Heart left ventricle (tissue), 16 donors: ENCODE measurements at regions not wholly inside any gene's neighbourhood (a gene's known extent, or its start where the extent isn't known, plus 50 kb on each side); places are given as distances from the start of the nearest gene placed in this dataset.

Experiments used
- ATAC-seq, 4 donors: fragments of 200-7000 bp; cut with Tn5 transposase; one replicate each; pipeline ENCODE4 v1.9.1; 2020 to 2022; ENCODE audit warnings: moderate library complexity in 4 of 4, mild to moderate bottlenecking in 3 of 4, moderate number of reproducible peaks in 1 of 4
- DNase-seq, 5 donors: peaks; one replicate each; pipeline ENCODE4 v3.0.0-alpha.2; 2020
- H3K27ac ChIP-seq, 12 donors: fragments of 200-600 bp; sonication (generic) in 4 of 12; one replicate each; pipeline versions ENCODE4 v1.5.0 to v1.8.0; 2016 to 2022; ENCODE audit warnings: mild to moderate bottlenecking in 2 of 12
- H3K27me3 ChIP-seq, 9 donors: fragments of 200-600 bp; sonication (generic) in 2 of 9; one replicate each; pipeline versions ENCODE4 v1.5.1 to v1.8.0; 2016 to 2022; ENCODE audit warnings: mild to moderate bottlenecking in 3 of 9
- H3K36me3 ChIP-seq, 9 donors: fragments of 200-600 bp; sonication (generic) in 2 of 9; one replicate each; pipeline versions ENCODE4 v1.5.0 to v1.8.0; 2018 to 2022; ENCODE audit warnings: mild to moderate bottlenecking in 2 of 9
- H3K4me1 ChIP-seq, 12 donors: fragments of 200-600 bp; sonication (generic) in 4 of 12; one replicate each; pipeline versions ENCODE4 v1.5.0 to v1.8.0; 2016 to 2022; ENCODE audit warnings: mild to moderate bottlenecking in 3 of 12
- H3K4me3 ChIP-seq, 12 donors: fragments of 200-600 bp; sonication (generic) in 4 of 12; one replicate each; pipeline versions ENCODE4 v1.5.0 to v1.8.0; 2017 to 2022; ENCODE audit warnings: mild to moderate bottlenecking in 9 of 12, moderate library complexity in 4 of 12
- H3K9me3 ChIP-seq, 12 donors: fragments of 200-600 bp; sonication (generic) in 4 of 12; one replicate each; pipeline versions ENCODE4 v1.5.0 to v1.8.0; 2016 to 2022; ENCODE audit warnings: mild to moderate bottlenecking in 1 of 12
- POLR2A ChIP-seq, 2 donors: fragments of 450-650 bp; IDR thresholded peaks; one replicate each; pipeline ENCODE4 v1.6.1; 2017; ENCODE audit warnings: antibody characterized with exemption in 2 of 2, mild to moderate bottlenecking in 2 of 2, moderate library complexity in 2 of 2
- WGBS, 4 donors: extraction: QIAGEN DNeasy Blood & Tissue Kit in 2 of 4; methylation state at CpG; one replicate each; pipeline versions ENCODE4 v1.1.5 to v1.1.7; 2013 to 2018; 5-methylcytosine and 5-hydroxymethylcytosine counted together
- intact Hi-C, 10 donors: fragments of 100-400 bp; cut with DNase I; formaldehyde crosslinking; loops; one replicate each; pipeline versions ENCODE4 v1.11.1 to v1.14.2; 2022
- TF ChIP-seq, protein P1 (sequence below), 12 donors: fragments of 200-600 bp; sonication (generic) in 4 of 12; IDR thresholded peaks; one replicate each; pipeline versions ENCODE4 v1.5.0 to v1.8.0; 2018 to 2022; ENCODE audit warnings: antibody characterized with exemption in 12 of 12, mild to moderate bottlenecking in 5 of 12
- donor health status: ischemic (EF 13 %, LVEDD 7.1; RV severe dilation, severe dysfunction).
- donor health status: healthy with polysubstance abuse.
- donor health status: DM: no; HTN: yes; CAD: no.
- donor health status: DM: no; HTN: no; CAD: no.
- donor health status: ischemic (EF 25% LVEDD 6.9; RV normal size, moderate dysfunction).
- donor health status: ischemic (EF 25% LVEDD 5.7; RV mildly dilated, moderate dysfunction).
- donor health status: healthy.
- donor health status: DM: yes; HTN: yes; CAD: no.
- donor health status: ischemic (EF 35%, LVEDD 5.7; RV mildly dilated, moderate dysfunction).
- donor health status: nonischemic (EF 11% LVEDD 7.7; RV severe dilation, severe dysfunction).
- donor health status: DM: yes; HTN: yes; CAD: no.
- donor health status: PGD.
- donor health status: ischemic (EF 29% LVEDD 5.4; RV normal size, mild dysfunction).
- donor health status: nonischemic (EF 23%, LVEDD 6.1; RV moderate dilation, normal function).

- Histone ChIP-seq H3K9me3 (no peaks in the 10 kb centered on the region), H3K27me3 (peaks cover 0 to 18% (median 0%) of the 10 kb centered on the region in 9 donors), H3K4me3 (no peak overlapping the region), H3K4me1 (peaks cover 0 to 12% (median 5%) of the 10 kb centered on the region in 12 donors), H3K27ac (no peak overlapping the region), H3K36me3 (no peaks in the 10 kb centered on the region)
- intact Hi-C loops = no loop called here
- TF ChIP-seq, protein P1, sequence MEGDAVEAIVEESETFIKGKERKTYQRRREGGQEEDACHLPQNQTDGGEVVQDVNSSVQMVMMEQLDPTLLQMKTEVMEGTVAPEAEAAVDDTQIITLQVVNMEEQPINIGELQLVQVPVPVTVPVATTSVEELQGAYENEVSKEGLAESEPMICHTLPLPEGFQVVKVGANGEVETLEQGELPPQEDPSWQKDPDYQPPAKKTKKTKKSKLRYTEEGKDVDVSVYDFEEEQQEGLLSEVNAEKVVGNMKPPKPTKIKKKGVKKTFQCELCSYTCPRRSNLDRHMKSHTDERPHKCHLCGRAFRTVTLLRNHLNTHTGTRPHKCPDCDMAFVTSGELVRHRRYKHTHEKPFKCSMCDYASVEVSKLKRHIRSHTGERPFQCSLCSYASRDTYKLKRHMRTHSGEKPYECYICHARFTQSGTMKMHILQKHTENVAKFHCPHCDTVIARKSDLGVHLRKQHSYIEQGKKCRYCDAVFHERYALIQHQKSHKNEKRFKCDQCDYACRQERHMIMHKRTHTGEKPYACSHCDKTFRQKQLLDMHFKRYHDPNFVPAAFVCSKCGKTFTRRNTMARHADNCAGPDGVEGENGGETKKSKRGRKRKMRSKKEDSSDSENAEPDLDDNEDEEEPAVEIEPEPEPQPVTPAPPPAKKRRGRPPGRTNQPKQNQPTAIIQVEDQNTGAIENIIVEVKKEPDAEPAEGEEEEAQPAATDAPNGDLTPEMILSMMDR (IDR thresholded peaks at IDR 0.05) = no peak
- TF ChIP-seq POLR2A (IDR thresholded peaks at IDR 0.05) = no peak
- WGBS, 4 donors = 67 to 70% (median 68%) methylated on average over 6 of the region's 6 CpGs
- DNase-seq (no peak), ATAC-seq (no peak)
Observed at GRCh38 chr1:17935230-17935629, 172.4 kb upstream of the IGSF21 start.

DNA sequence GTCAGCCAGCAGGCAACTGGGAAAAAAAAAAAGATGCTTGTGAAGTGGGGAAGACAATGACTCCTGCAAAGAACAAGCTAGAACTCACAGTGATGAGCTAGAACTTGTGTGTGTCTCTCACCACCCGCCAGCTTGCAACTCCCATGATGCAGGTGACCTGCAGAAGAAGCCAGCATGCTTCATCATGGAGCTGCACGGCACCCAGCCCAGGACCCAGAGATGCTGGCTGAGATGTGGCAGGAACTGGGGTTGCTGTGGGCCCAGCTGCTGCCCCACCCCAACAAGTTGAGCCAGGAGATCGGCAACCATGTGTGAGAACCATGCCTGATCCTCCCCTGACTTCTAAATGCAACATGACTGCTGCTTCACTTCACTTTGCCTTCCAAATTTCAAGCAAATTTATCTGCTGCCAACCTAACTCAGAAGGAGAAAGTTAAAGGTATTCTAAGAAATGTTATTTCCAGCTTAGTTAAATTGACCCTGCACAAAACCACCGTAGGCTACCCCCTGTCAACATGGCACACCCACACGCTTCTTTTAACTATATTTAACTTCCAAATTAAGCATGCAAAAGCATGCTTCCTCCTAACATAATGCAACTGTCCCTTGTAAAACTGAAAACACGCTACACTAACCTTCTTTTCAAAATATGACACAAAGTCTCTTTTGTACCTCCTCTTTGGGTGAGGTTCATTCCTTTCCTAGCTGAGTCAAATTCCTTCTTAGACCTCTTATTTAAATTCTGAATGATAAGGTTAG is 166.0 kb upstream of the IGSF21 start:
- no peaks in the 10 kb centered on the region for H3K4me1 ChIP-seq
- DNase-seq (no peak), ATAC-seq (no peak)
- H3K9me3 ChIP-seq = no peaks in the 10 kb centered on the region
- H3K36me3 ChIP-seq = no peaks in the 10 kb centered on the region
- H3K4me3 ChIP-seq = no peak overlapping the region
- TF ChIP-seq, protein P1 (IDR thresholded peaks at IDR 0.05) = no peak
- no peak for TF ChIP-seq POLR2A (IDR thresholded peaks at IDR 0.05)
- intact Hi-C loops = no loop called here
- 61 to 78% (median 73%) methylated on average over 6 of the region's 6 CpGs for whole genome bisulfite sequencing, 4 donors
- H3K27me3 ChIP-seq = peaks cover 0 to 17% (median 0%) of the 10 kb centered on the region in 9 donors
- no peak overlapping the region for H3K27ac ChIP-seq

DNA sequence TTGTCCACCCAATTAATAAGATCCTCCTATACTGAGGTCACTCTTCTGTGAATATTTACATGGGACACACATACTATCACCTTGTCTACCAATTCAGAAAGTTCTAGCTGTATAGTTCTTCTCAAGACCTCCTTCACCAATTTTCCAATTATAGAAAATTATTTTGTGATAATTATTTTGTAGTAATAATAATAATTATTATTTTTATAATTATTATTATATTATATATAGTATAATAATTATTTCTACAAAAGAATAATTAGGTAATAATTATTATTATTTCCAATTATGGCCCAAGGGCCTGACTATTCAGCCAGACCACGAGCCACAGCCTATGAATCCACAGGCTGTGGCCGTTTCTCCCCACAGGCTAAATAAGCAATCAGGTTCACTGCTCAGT is 164.1 kb upstream of the IGSF21 start:
- TF ChIP-seq POLR2A (IDR thresholded peaks at IDR 0.05) = no peak
- TF ChIP-seq, protein P1 (IDR thresholded peaks at IDR 0.05) = no peak
- 42 to 63% (median 47%) methylated on average over 2 of the region's 2 CpGs for WGBS, 4 donors
- Histone ChIP-seq H3K9me3 (no peaks in the 10 kb centered on the region), H3K4me3 (no peak overlapping the region), H3K36me3 (no peaks in the 10 kb centered on the region), H3K4me1 (no peaks in the 10 kb centered on the region), H3K27ac (no peak overlapping the region), H3K27me3 (peaks cover 0 to 6% (median 0%) of the 10 kb centered on the region in 9 donors)
- intact Hi-C loops = no loop called here
- ATAC-seq (no peak), DNase-seq (no peak)

DNA sequence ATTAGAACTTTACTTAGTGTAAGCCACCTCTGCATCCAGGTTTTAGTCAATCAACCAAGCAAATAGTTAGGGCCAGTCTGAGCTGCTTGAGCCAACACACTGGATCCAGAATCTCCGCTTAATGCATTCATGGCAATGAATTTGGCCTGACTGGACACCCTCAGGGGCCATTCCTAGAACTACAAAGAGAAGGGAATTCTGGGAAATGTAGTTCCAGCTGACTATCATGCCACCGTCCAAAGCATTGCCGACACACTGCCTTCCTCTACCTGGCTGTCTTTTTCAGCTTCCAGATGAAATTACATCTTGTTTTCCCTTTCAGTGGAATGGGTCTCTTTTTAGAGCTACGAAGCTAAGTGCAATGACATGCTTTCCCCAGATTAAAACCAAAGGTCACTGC is 163.0 kb upstream of the IGSF21 start:
- no peaks in the 10 kb centered on the region for H3K9me3 ChIP-seq

More for the DNA sequence above, 163.0 kb upstream of the IGSF21 start:
- no peaks in the 10 kb centered on the region for H3K4me1 ChIP-seq
- TF ChIP-seq, protein P1 (IDR thresholded peaks at IDR 0.05) = no peak
- no peak overlapping the region for H3K4me3 ChIP-seq
- H3K36me3 ChIP-seq = no peaks in the 10 kb centered on the region
- H3K27ac ChIP-seq = no peak overlapping the region
- WGBS, 4 donors = 61 to 70% (median 65%) methylated on average over 4 of the region's 4 CpGs
- no peak for ATAC-seq
- DNase-seq = no peak
- intact Hi-C loops = no loop called here
- H3K27me3 ChIP-seq = peaks cover 0 to 6% (median 0%) of the 10 kb centered on the region in 9 donors
